Natural killer cell treated with Interleukin-12 subunit alpha and Interleukin-12 subunit beta and Interleukin-15 and Interleukin-18, amount 100 ng/mL, for 72 hours (primary cell): ENCODE measurements at regions not wholly inside any gene's neighbourhood (a gene's known extent, or its start where the extent isn't known, plus 50 kb on each side); places are given as distances from the start of the nearest gene placed in this dataset.
"Not testable (repeated sequence)": the region's sequence is repeated elsewhere in the genome, so short reads cannot be mapped to it uniquely, and the experiment has no call there.

Source experiments
- ATAC-seq, 2 donors: fragments of 150-1000 bp; cut with Tn5 transposase in 1 of 2; sonication (Bioruptor Pico), chemical (Tn5 transposase) in 1 of 2; 2 replicates each; pipeline ENCODE4 v1.10.0; 2021
- DNase-seq: peaks from one replicate; pipeline ENCODE4 v3.0.0; 2022; ENCODE audit warnings: low spot score
- H3K27ac Mint-ChIP-seq, 2 donors: 1 replicate in 1 of 2; 2 replicates in 1 of 2; pipeline ENCODE4 v1.8.0; 2022; ENCODE audit warnings: mixed read lengths in 2 of 2, mild to moderate bottlenecking in 1 of 2, moderate library complexity in 1 of 2
- H3K27me3 Mint-ChIP-seq, 2 donors: 1 replicate in 1 of 2; 2 replicates in 1 of 2; pipeline ENCODE4 v1.8.0; 2022; ENCODE audit warnings: mixed read lengths in 2 of 2
- H3K36me3 Mint-ChIP-seq: one replicate; pipeline ENCODE4 v1.8.0; 2022; ENCODE audit warnings: mixed read lengths
- H3K4me1 Mint-ChIP-seq, 2 donors: 1 replicate in 1 of 2; 2 replicates in 1 of 2; pipeline ENCODE4 v1.8.0; 2022; ENCODE audit warnings: low read depth in 2 of 2, mixed read lengths in 2 of 2, mild to moderate bottlenecking in 1 of 2
- H3K4me3 Mint-ChIP-seq: one replicate; pipeline ENCODE4 v1.8.0; 2022; ENCODE audit warnings: mixed read lengths
- H3K9me3 Mint-ChIP-seq: 2 replicates; pipeline ENCODE4 v1.8.0; 2022; ENCODE audit warnings: mixed read lengths

DNA sequence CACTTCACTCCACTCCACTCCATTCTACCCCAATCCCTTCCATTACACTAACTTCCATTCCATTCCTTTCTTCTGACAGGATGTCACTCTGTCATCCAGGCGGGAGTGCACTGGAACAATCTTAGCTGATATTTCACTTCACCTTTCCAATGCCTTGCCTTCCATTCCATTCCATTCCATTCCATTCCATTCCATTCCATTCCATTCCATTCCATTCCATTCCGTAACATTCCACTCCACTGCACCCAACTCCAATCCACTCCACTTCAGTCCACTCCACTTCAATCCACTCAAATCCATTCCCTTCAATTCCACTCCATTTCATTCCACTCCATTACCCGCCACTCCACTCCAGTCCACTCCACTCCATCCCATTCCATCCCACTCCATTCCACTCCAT lies 1099.4 kb downstream of the TSPY10 start:
- no peaks in the 10 kb centered on the region for H3K27me3 Mint-ChIP-seq
- H3K36me3 Mint-ChIP-seq, result peaks cover 10% of the 10 kb centered on the region
- DNase-seq (no peak), ATAC-seq (no peak)
- peaks cover 8% of the 10 kb centered on the region for H3K9me3 Mint-ChIP-seq
- H3K4me3 Mint-ChIP-seq, result no peak overlapping the region
- no peaks in the 10 kb centered on the region for H3K4me1 Mint-ChIP-seq
- no peak overlapping the region for H3K27ac Mint-ChIP-seq

GRCh38 chrY:10648813-10649212 lies 1121.1 kb downstream of the TSPY10 start:
- peaks cover 31% of the 10 kb centered on the region for H3K9me3 Mint-ChIP-seq
- not testable (repeated sequence) for H3K4me1 Mint-ChIP-seq, ATAC-seq, DNase-seq, H3K4me3 Mint-ChIP-seq, H3K27me3 Mint-ChIP-seq, H3K27ac Mint-ChIP-seq
- peaks cover 31% of the 10 kb centered on the region for H3K36me3 Mint-ChIP-seq

- not testable (repeated sequence) for H3K27me3 Mint-ChIP-seq, H3K4me3 Mint-ChIP-seq, H3K27ac Mint-ChIP-seq, ATAC-seq, H3K4me1 Mint-ChIP-seq, DNase-seq
- H3K9me3 Mint-ChIP-seq, result peaks cover 68% of the 10 kb centered on the region
- peaks cover 63% of the 10 kb centered on the region for H3K36me3 Mint-ChIP-seq
Measured at GRCh38 chrY:10657120-10657519, 1129.4 kb downstream of the TSPY10 start.

GRCh38 chrY:10666785-10667184 lies 1139.1 kb downstream of the TSPY10 start:
- no peak overlapping the region for H3K4me3 Mint-ChIP-seq
- peak in 1 of 2 donors; percentile 64 for ATAC-seq
- H3K27ac Mint-ChIP-seq, result no peak overlapping the region
- H3K4me1 Mint-ChIP-seq, result no peaks in the 10 kb centered on the region
- H3K36me3 Mint-ChIP-seq, result peaks cover 53% of the 10 kb centered on the region
- H3K27me3 Mint-ChIP-seq, result no peaks in the 10 kb centered on the region
- peaks cover 40% of the 10 kb centered on the region for H3K9me3 Mint-ChIP-seq
- DNase-seq, result no peak

DNA sequence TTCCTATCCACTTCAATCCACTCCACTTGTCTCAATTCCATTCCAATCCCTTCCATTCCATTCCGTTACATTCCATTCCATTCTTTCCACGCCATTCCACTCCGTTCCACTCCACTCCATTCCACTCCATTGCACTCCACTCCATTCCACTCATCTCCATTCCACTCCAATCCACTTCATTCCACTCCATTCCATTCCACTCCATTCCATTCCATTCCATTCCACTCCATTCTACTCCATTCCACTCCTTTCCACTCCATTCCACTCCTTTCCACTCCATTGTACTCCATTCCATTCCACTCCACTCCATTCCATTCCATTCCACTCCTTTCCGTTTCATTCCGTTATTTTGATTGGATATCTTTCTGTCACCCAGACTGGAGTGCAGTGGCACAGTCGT lies 1158.7 kb downstream of the TSPY10 start:
- H3K27me3 Mint-ChIP-seq, result no peaks in the 10 kb centered on the region
- no peak overlapping the region for H3K4me3 Mint-ChIP-seq
- peaks cover 69% of the 10 kb centered on the region for H3K9me3 Mint-ChIP-seq
- ATAC-seq (no peak), DNase-seq (no peak)
- H3K36me3 Mint-ChIP-seq, result peaks cover 84% of the 10 kb centered on the region
- H3K27ac Mint-ChIP-seq, result no peak overlapping the region
- no peaks in the 10 kb centered on the region for H3K4me1 Mint-ChIP-seq
